ENCODE measurements at regions not wholly inside any gene's neighbourhood (a gene's known extent, or its start where the extent isn't known, plus 50 kb on each side); places are given as distances from the start of the nearest gene placed in this dataset.

DNA sequence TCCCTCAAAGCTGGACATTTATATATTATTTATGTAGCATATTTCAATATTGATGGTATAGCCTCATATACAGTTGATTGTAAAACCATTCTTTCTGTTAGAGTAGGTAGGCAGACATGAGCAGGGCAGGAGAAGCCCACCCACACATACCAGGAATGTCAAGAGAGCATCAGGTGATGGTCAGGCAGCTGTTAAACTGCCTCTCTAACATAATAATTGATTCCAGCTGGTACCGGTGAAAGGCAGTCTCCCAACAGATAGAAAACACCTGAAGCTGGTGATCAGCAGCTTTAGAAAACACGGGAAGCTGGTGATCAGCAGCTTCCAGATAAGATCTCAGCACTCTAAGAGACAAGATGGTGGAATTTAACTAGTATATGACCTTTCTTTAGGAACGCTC is 132.9 kb downstream of the SLITRK6 start:
- TF ChIP-seq, protein P1, sequence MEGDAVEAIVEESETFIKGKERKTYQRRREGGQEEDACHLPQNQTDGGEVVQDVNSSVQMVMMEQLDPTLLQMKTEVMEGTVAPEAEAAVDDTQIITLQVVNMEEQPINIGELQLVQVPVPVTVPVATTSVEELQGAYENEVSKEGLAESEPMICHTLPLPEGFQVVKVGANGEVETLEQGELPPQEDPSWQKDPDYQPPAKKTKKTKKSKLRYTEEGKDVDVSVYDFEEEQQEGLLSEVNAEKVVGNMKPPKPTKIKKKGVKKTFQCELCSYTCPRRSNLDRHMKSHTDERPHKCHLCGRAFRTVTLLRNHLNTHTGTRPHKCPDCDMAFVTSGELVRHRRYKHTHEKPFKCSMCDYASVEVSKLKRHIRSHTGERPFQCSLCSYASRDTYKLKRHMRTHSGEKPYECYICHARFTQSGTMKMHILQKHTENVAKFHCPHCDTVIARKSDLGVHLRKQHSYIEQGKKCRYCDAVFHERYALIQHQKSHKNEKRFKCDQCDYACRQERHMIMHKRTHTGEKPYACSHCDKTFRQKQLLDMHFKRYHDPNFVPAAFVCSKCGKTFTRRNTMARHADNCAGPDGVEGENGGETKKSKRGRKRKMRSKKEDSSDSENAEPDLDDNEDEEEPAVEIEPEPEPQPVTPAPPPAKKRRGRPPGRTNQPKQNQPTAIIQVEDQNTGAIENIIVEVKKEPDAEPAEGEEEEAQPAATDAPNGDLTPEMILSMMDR (IDR thresholded peaks at IDR 0.05), result no peak
- no peak for ATAC-seq (ENCODE audit: low FRiP score)
- no peak for DNase-seq (ENCODE audit: low spot score)

DNA sequence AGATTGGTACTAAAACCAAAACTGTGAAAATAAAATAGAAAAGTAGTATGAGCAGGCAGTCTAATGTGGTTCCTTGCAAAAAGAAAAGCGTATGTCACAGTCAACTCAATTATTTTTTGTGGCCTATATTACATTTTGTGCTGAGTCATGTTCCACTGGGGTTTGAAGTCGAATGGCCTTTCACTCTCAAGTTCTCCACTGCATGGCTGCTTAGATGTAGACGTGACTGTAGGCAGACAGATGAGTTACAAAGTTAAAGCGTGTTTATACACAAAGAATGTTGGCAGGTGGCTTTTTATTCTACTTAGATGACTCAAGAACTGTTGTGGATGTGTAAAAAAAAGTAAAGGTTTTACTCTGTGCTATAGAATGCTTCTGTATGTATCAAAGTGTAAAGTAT is 133.9 kb downstream of the SLITRK6 start:
- TF ChIP-seq, protein P1 (IDR thresholded peaks at IDR 0.05), result no peak
- no peak for ATAC-seq (ENCODE audit: low FRiP score)

DNA sequence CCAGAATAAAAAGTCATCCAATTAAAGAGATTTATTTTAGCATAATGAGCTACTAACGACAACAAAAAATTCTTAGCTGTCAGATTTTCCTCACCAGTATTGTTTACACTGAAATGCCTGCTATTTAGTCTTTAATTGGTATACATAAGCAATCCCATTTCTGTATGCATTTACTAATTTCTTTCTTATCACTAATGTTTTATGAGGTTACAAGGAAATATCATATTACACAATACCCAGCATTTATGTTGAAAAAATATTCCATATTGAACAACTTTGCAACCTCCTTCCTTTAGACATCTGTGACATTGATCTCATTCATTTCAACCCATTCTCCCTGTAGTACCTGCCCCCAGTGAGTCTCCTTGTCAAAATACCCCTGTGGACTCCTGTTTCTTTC is 135.4 kb downstream of the SLITRK6 start:
- TF ChIP-seq, protein P1 (IDR thresholded peaks at IDR 0.05), result no peak
- ATAC-seq (ENCODE audit: low FRiP score), result no peak
- DNase-seq (ENCODE audit: low spot score), result no peak

More for the DNA sequence above, 133.9 kb downstream of the SLITRK6 start:
- DNase-seq (ENCODE audit: low spot score), result no peak

DNA sequence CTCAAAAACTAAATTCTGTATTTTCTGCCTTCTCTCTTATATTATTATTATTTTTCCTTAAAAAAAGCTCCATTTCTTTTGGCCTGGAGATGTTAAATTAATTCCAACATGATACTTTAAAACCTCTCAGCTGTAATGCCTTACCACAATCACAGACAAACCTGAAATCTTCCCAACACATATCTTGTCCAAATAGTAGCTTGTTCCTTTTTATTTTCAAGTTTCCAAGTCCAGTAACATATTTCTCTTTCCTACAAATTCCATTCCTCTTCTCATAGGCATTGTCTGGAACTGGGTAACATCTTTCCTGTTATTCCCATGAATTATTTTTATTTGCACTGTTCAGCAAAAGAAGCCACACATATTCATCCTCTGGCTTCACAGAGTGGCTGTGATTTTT is 137.0 kb downstream of the SLITRK6 start:
- DNase-seq (ENCODE audit: low spot score), result no peak
- TF ChIP-seq, protein P1 (IDR thresholded peaks at IDR 0.05), result no peak
- ATAC-seq (ENCODE audit: low FRiP score), result no peak

DNA sequence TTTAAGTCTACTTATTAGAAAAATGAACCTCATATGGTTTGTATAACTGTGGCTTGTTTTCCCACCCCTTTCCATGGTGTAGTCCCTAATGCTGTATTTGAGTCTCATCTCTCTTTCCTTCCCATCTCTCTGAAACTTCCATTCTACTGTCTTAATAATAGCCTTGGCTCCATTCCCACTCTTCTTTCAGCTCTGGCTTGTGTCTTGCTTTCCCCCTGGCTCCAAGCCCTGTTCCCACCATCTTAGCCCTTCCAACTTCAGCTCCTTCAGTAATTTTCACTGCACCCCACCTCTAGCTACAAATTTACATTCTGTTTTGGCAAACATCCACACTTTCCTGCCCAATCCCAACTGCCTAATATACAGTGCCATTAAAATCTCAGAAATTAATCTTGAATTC is 137.5 kb downstream of the SLITRK6 start:
- TF ChIP-seq, protein P1 (IDR thresholded peaks at IDR 0.05), result no peak
- DNase-seq (ENCODE audit: low spot score) (no peak), ATAC-seq (ENCODE audit: low FRiP score) (no peak)

DNA sequence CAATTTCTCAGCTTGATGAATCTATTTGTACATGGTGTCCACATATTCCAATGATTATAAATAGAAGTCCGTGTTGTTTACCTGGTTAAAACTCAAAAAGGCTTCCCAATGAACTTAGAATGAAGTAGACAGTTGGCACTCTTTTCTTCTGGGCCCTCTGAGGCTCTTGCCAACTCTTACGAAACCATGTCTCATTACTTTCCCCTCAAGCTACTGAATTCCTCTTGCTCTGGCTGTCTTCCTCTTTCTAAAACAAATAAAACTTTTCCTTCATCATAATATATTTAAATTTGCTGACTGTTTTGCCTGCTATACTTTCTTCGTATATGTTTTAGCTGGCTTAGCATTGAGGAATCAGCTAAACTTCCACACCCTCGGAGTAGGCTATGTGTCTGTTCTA is 139.7 kb downstream of the SLITRK6 start:
- TF ChIP-seq, protein P1 (IDR thresholded peaks at IDR 0.05), result no peak
- DNase-seq (ENCODE audit: low spot score), result no peak
- ATAC-seq (ENCODE audit: low FRiP score), result no peak

DNA sequence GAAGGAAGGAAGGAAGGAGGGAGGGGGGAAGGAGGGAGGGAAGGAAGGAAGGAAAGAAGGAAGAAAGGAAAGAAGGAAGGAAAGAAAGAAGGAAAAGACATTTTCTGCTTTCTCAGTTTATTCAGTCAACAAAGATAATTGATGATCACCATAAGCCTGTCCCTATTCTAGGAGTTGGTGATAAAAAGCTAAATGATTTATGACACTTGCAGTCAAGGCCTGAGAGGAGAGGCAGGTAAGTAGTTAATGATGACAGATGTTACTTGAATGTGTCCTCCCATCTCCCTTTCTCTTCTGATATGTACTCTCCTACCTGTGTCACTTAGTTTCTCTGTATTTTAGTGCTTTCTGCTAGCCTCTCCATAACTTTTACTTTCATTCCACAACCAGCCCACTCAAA is 141.3 kb downstream of the SLITRK6 start:
- DNase-seq (ENCODE audit: low spot score) (no peak), ATAC-seq (ENCODE audit: low FRiP score) (no peak)
- TF ChIP-seq, protein P1 (IDR thresholded peaks at IDR 0.05), result no peak

All from omental fat pad (tissue), 3 donors.